Osteocyte (in vitro differentiated cells): ENCODE measurements at regions not wholly inside any gene's neighbourhood (a gene's known extent, or its start where the extent isn't known, plus 50 kb on each side); places are given as distances from the start of the nearest gene placed in this dataset.

Source experiments
- DNase-seq: peaks from one replicate; pipeline ENCODE4 v3.0.0; 2021; ENCODE audit warnings: mixed read lengths; ENCODE audit not compliant: unreplicated experiment; ENCODE audit errors: extremely low spot score
- H3K27ac Mint-ChIP-seq: one replicate; pipeline ENCODE4 v1.8.0; 2021; ENCODE audit warnings: mild to moderate bottlenecking, mixed read lengths; ENCODE audit not compliant: unreplicated experiment
- H3K27me3 Mint-ChIP-seq: one replicate; pipeline ENCODE4 v1.8.0; 2021; ENCODE audit warnings: mixed read lengths; ENCODE audit not compliant: unreplicated experiment
- H3K36me3 Mint-ChIP-seq: one replicate; pipeline ENCODE4 v1.8.0; 2021; ENCODE audit warnings: mixed read lengths; ENCODE audit not compliant: unreplicated experiment
- H3K4me1 Mint-ChIP-seq: one replicate; pipeline ENCODE4 v1.8.0; 2021; ENCODE audit warnings: mixed read lengths; ENCODE audit not compliant: unreplicated experiment
- H3K4me3 Mint-ChIP-seq: one replicate; pipeline ENCODE4 v1.8.0; 2021; ENCODE audit warnings: mild to moderate bottlenecking, moderate library complexity, mixed read lengths; ENCODE audit not compliant: unreplicated experiment
- H3K9me3 Mint-ChIP-seq: one replicate; pipeline ENCODE4 v1.8.0; 2021; ENCODE audit warnings: mixed read lengths; ENCODE audit not compliant: unreplicated experiment
- CTCF ChIP-seq: fragments of 200-600 bp; sonication (generic); IDR thresholded peaks from 2 replicates; pipeline ENCODE4 v1.5.0; 2021; ENCODE audit warnings: antibody characterized with exemption, mild to moderate bottlenecking, moderate library complexity

- Mint-ChIP-seq H3K4me3 (no peak overlapping the region), H3K9me3 (no peaks in the 10 kb centered on the region), H3K36me3 (no peaks in the 10 kb centered on the region), H3K27ac (no peak overlapping the region), H3K4me1 (peaks cover 19% of the 10 kb centered on the region), H3K27me3 (peaks cover 2% of the 10 kb centered on the region)
- no peak for TF ChIP-seq CTCF
- no peak for DNase-seq
Observed at GRCh38 chr1:168474322-168474721, 69.5 kb downstream of the XCL2 start.

- Mint-ChIP-seq H3K4me1 (peaks cover 30% of the 10 kb centered on the region), H3K36me3 (no peaks in the 10 kb centered on the region), H3K27ac (no peak overlapping the region), H3K4me3 (no peak overlapping the region), H3K9me3 (no peaks in the 10 kb centered on the region), H3K27me3 (peaks cover 2% of the 10 kb centered on the region)
- TF ChIP-seq CTCF: no peak
- DNase-seq: no peak
Observed at GRCh38 chr1:168473126-168473525, 70.7 kb downstream of the XCL2 start.

GRCh38 chr1:168472223-168472622, 71.6 kb downstream of the XCL2 start:
- Mint-ChIP-seq H3K9me3 (no peaks in the 10 kb centered on the region), H3K4me1 (peaks cover 38% of the 10 kb centered on the region), H3K4me3 (no peak overlapping the region), H3K27ac (no peak overlapping the region), H3K27me3 (no peaks in the 10 kb centered on the region), H3K36me3 (no peaks in the 10 kb centered on the region)
- no peak for DNase-seq
- TF ChIP-seq CTCF: no peak

- H3K36me3 Mint-ChIP-seq: no peaks in the 10 kb centered on the region
- H3K4me1 Mint-ChIP-seq: peaks cover 51% of the 10 kb centered on the region
- H3K4me3 Mint-ChIP-seq: no peak overlapping the region
- no peak for TF ChIP-seq CTCF
- no peaks in the 10 kb centered on the region for H3K9me3 Mint-ChIP-seq
- no peak for DNase-seq
- peak overlapping the region; percentile 84 for H3K27ac Mint-ChIP-seq
- no peaks in the 10 kb centered on the region for H3K27me3 Mint-ChIP-seq
Observed at GRCh38 chr1:168470901-168471431, 72.8 kb downstream of the XCL2 start.

- no peaks in the 10 kb centered on the region for H3K9me3 Mint-ChIP-seq
- no peak for TF ChIP-seq CTCF
- H3K36me3 Mint-ChIP-seq: no peaks in the 10 kb centered on the region
- H3K4me1 Mint-ChIP-seq: peaks cover 59% of the 10 kb centered on the region
- DNase-seq: no peak
- peak overlapping the region; percentile 77 for H3K27ac Mint-ChIP-seq
- H3K27me3 Mint-ChIP-seq: no peaks in the 10 kb centered on the region
- H3K4me3 Mint-ChIP-seq: no peak overlapping the region
Observed at GRCh38 chr1:168469690-168470089, 74.1 kb downstream of the XCL2 start.
